ENCODE measurements at regions not wholly inside any gene's neighbourhood (a gene's known extent, or its start where the extent isn't known, plus 50 kb on each side); places are given as distances from the start of the nearest gene placed in this dataset.

GRCh38 chr6:140905050-140905449 is 1227.7 kb upstream of the GJE1 start:
- DNase-seq, result no peak
- no peaks in the 10 kb centered on the region for H3K36me3 Mint-ChIP-seq (ENCODE audit: unreplicated experiment)
- no peaks in the 10 kb centered on the region for H3K4me1 Mint-ChIP-seq (ENCODE audit: low read depth, unreplicated experiment)
- no peak overlapping the region for H3K4me3 Mint-ChIP-seq (ENCODE audit: unreplicated experiment)
- no peak overlapping the region for H3K27ac Mint-ChIP-seq (ENCODE audit: unreplicated experiment)
- peaks cover 1% of the 10 kb centered on the region for H3K27me3 Mint-ChIP-seq (ENCODE audit: unreplicated experiment)
- TF ChIP-seq CTCF (IDR thresholded peaks at IDR 0.05; ENCODE audit: partially characterized antibody, unreplicated experiment), result no peak
- peaks cover 3% of the 10 kb centered on the region for H3K9me3 Mint-ChIP-seq (ENCODE audit: unreplicated experiment)

DNA sequence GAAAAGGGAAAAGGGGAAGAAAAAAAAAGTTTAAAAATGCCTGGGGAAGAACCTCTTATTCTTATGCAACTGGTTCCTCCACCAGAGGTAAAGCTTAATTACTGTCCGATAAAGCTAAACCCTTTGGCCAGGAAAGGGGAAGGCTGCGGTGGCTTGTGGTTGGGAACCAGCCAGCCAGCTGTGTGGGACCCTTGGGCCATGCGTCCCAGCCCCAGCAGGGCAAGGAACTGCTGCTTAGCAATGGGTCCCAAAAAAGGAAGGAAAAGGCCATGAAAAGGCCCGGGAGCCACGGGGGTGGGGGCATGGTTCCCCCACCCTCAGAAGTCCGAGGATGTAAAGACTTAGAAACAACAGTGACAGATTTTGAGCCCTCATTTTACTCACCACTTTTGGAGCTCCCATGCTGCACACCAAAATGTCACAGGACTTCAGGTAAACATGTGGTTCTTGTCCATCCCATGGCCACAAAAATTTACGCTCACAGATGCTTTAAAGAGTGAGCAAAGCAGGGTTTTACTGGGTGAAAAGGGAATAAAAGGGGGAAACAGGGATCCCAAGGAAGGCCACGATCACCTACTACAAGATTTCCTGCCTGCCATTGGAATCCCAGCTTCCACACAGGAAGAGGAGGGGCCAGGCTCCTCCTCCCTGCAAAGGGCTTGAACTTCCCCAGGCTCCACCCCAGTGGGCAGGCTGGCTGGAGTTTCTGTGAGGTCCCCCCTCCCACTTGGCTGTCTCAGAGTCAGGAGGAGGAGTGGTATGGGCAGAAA is 1234.7 kb upstream of the GJE1 start:
- TF ChIP-seq CTCF (IDR thresholded peaks at IDR 0.05; ENCODE audit: partially characterized antibody, unreplicated experiment), result no peak
- Mint-ChIP-seq H3K27me3 (ENCODE audit: unreplicated experiment) (peaks cover 4% of the 10 kb centered on the region), H3K4me1 (ENCODE audit: low read depth, unreplicated experiment) (no peaks in the 10 kb centered on the region), H3K36me3 (ENCODE audit: unreplicated experiment) (no peaks in the 10 kb centered on the region), H3K9me3 (ENCODE audit: unreplicated experiment) (peaks cover 5% of the 10 kb centered on the region), H3K27ac (ENCODE audit: unreplicated experiment) (peak overlapping the region; percentile 55), H3K4me3 (ENCODE audit: unreplicated experiment) (no peak overlapping the region)
- DNase-seq, result no peak

GRCh38 chr6:140897349-140897748 is 1235.4 kb upstream of the GJE1 start:
- DNase-seq, result no peak
- peaks cover 5% of the 10 kb centered on the region for H3K9me3 Mint-ChIP-seq (ENCODE audit: unreplicated experiment)
- no peaks in the 10 kb centered on the region for H3K4me1 Mint-ChIP-seq (ENCODE audit: low read depth, unreplicated experiment)
- peak overlapping the region; percentile 55 for H3K27ac Mint-ChIP-seq (ENCODE audit: unreplicated experiment)
- H3K36me3 Mint-ChIP-seq (ENCODE audit: unreplicated experiment), result no peaks in the 10 kb centered on the region
- no peak for TF ChIP-seq CTCF (IDR thresholded peaks at IDR 0.05; ENCODE audit: partially characterized antibody, unreplicated experiment)
- H3K4me3 Mint-ChIP-seq (ENCODE audit: unreplicated experiment), result no peak overlapping the region
- peaks cover 3% of the 10 kb centered on the region for H3K27me3 Mint-ChIP-seq (ENCODE audit: unreplicated experiment)

DNA sequence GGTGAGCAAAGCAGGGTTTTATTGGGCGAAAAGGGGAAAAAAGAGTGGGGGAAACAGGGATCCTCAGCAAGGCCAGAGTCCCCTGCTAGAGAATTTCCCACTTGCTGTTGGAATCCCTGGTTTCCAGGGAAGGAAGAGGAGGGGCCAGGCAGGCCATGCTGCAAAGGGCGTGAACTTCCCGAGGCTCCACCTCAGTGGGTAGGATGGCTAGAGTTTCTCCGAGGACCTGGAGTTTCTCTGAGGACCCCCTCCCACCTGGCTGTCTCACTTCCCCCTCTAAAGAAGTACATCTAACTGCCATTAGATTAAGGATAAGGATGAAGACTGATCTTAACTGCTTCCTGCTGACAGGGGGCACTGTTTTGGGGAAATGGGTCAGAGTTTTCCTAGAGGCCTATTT is 1239.3 kb upstream of the GJE1 start:
- peaks cover 3% of the 10 kb centered on the region for H3K27me3 Mint-ChIP-seq (ENCODE audit: unreplicated experiment)
- DNase-seq, result no peak
- no peak for TF ChIP-seq CTCF (IDR thresholded peaks at IDR 0.05; ENCODE audit: partially characterized antibody, unreplicated experiment)
- H3K9me3 Mint-ChIP-seq (ENCODE audit: unreplicated experiment), result peaks cover 2% of the 10 kb centered on the region
- H3K4me3 Mint-ChIP-seq (ENCODE audit: unreplicated experiment), result no peak overlapping the region
- H3K36me3 Mint-ChIP-seq (ENCODE audit: unreplicated experiment), result no peaks in the 10 kb centered on the region
- no peaks in the 10 kb centered on the region for H3K4me1 Mint-ChIP-seq (ENCODE audit: low read depth, unreplicated experiment)
- no peak overlapping the region for H3K27ac Mint-ChIP-seq (ENCODE audit: unreplicated experiment)

DNA sequence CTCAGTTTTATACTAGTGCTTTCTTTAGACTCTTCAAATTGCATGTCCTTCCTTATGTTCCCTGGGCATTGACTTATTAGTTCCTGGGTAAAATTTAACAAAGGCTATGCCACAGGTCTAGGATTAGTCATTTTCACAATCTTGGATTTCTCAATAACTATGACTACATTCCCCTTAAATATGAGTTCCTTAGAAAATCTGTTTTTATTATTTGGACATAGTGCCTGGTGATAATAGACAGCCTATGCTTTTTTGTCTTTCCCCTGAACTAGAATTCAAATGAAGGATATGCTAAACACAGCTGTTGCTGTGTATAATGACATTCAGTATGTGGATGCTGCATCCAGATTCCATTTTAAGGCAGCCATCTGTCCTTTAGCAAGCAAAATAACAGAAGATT is 1252.8 kb upstream of the GJE1 start:
- no peaks in the 10 kb centered on the region for H3K9me3 Mint-ChIP-seq (ENCODE audit: unreplicated experiment)
- no peak for DNase-seq
- H3K4me1 Mint-ChIP-seq (ENCODE audit: low read depth, unreplicated experiment), result peaks cover 6% of the 10 kb centered on the region
- H3K27me3 Mint-ChIP-seq (ENCODE audit: unreplicated experiment), result no peaks in the 10 kb centered on the region
- no peak for TF ChIP-seq CTCF (IDR thresholded peaks at IDR 0.05; ENCODE audit: partially characterized antibody, unreplicated experiment)
- H3K27ac Mint-ChIP-seq (ENCODE audit: unreplicated experiment), result no peak overlapping the region
- H3K4me3 Mint-ChIP-seq (ENCODE audit: unreplicated experiment), result no peak overlapping the region
- no peaks in the 10 kb centered on the region for H3K36me3 Mint-ChIP-seq (ENCODE audit: unreplicated experiment)

All from glutamatergic neuron (in vitro differentiated cells).